Fibroblast of upper back skin (primary cell): ENCODE measurements at regions not wholly inside any gene's neighbourhood (a gene's known extent, or its start where the extent isn't known, plus 50 kb on each side); places are given as distances from the start of the nearest gene placed in this dataset.
"Not testable (repeated sequence)": the region's sequence is repeated elsewhere in the genome, so short reads cannot be mapped to it uniquely, and the experiment has no call there.

Source experiments
- DNase-seq: peaks from one replicate; pipeline ENCODE4 v3.0.0-alpha.2; 2013

GRCh38 chr21:27526451-27526850 is 559.6 kb upstream of the ADAMTS5 start:
- peak; percentile 24 for DNase-seq

GRCh38 chr21:27525780-27526179 is 558.9 kb upstream of the ADAMTS5 start:
- DNase-seq: no peak

GRCh38 chr21:27519361-27519760 is 552.5 kb upstream of the ADAMTS5 start:
- DNase-seq: peak; percentile 88

GRCh38 chr21:27517177-27517576 is 550.3 kb upstream of the ADAMTS5 start:
- DNase-seq: not testable (repeated sequence)

- no peak for DNase-seq
Measured at GRCh38 chr21:27515676-27516075, 548.8 kb upstream of the ADAMTS5 start.

- DNase-seq: no peak
Measured at GRCh38 chr21:27513825-27514224, 546.9 kb upstream of the ADAMTS5 start.

- no peak for DNase-seq
Measured at GRCh38 chr21:27513016-27513415, 546.1 kb upstream of the ADAMTS5 start.

- no peak for DNase-seq
Measured at GRCh38 chr21:27511233-27511632, 544.3 kb upstream of the ADAMTS5 start.

- DNase-seq: no peak
Measured at GRCh38 chr21:27507695-27508094, 540.8 kb upstream of the ADAMTS5 start.

- DNase-seq: peak; percentile 95
Measured at GRCh38 chr21:27505516-27505915, 538.6 kb upstream of the ADAMTS5 start.

GRCh38 chr21:27502801-27503200 is 535.9 kb upstream of the ADAMTS5 start:
- DNase-seq: no peak

- DNase-seq: no peak
Measured at GRCh38 chr21:27498025-27498424, 531.1 kb upstream of the ADAMTS5 start.

- no peak for DNase-seq
Measured at GRCh38 chr21:27495836-27496235, 528.9 kb upstream of the ADAMTS5 start.

GRCh38 chr21:27493542-27493941 is 526.7 kb upstream of the ADAMTS5 start:
- no peak for DNase-seq

GRCh38 chr21:27487676-27488075 is 520.8 kb upstream of the ADAMTS5 start:
- peak; percentile 46 for DNase-seq

- DNase-seq: peak; percentile 76
Measured at GRCh38 chr21:27480841-27481261, 514.0 kb upstream of the ADAMTS5 start.

GRCh38 chr21:27477296-27477695 is 510.4 kb upstream of the ADAMTS5 start:
- DNase-seq: peak; percentile 50

GRCh38 chr21:27476696-27477095 is 509.8 kb upstream of the ADAMTS5 start:
- DNase-seq: peak; percentile 54

- DNase-seq: no peak
Measured at GRCh38 chr21:27475363-27475955, 508.6 kb upstream of the ADAMTS5 start.

- no peak for DNase-seq
Measured at GRCh38 chr21:27467366-27467765, 500.5 kb upstream of the ADAMTS5 start.

- no peak for DNase-seq
Measured at GRCh38 chr21:27466140-27466539, 499.3 kb upstream of the ADAMTS5 start.

- DNase-seq: peak; percentile 61
Measured at GRCh38 chr21:27464648-27465047, 497.8 kb upstream of the ADAMTS5 start.

GRCh38 chr21:27462726-27463125 is 495.8 kb upstream of the ADAMTS5 start:
- DNase-seq: no peak

- DNase-seq: no peak
Measured at GRCh38 chr21:27454234-27454633, 487.3 kb upstream of the ADAMTS5 start.

GRCh38 chr21:27451116-27451515 is 484.2 kb upstream of the ADAMTS5 start:
- no peak for DNase-seq
